Astrocyte of the cerebellum (primary cell): ENCODE measurements at regions not wholly inside any gene's neighbourhood (a gene's known extent, or its start where the extent isn't known, plus 50 kb on each side); places are given as distances from the start of the nearest gene placed in this dataset.

Source experiments
- DNase-seq: peaks from one replicate; pipeline ENCODE4 v3.0.0-alpha.2; 2011; ENCODE audit warnings: low read depth
- H3K4me3 ChIP-seq: 2 replicates; pipeline ENCODE4 v1.5.1; 2011; ENCODE audit warnings: mild to moderate bottlenecking, low read depth, low read length, moderate library complexity
- CTCF ChIP-seq: IDR thresholded peaks from 2 replicates; pipeline ENCODE4 v1.5.1; 2012; ENCODE audit warnings: low read length, low read depth, moderate library complexity, mild to moderate bottlenecking; ENCODE audit errors: missing control alignments
- in situ Hi-C: cut with HindIII; loops from 2 replicates; pipeline ENCODE4 v1.10.0; 2017; ENCODE audit warnings: low sequenced_read_pairs

GRCh38 chr11:42951266-42951665 lies 360.5 kb upstream of the API5 start:
- DNase-seq = no peak
- no peak for TF ChIP-seq CTCF
- in situ Hi-C loops = no loop called here
- no peak overlapping the region for H3K4me3 ChIP-seq

- in situ Hi-C loops = no loop called here
- no peak overlapping the region for H3K4me3 ChIP-seq
- no peak for TF ChIP-seq CTCF
- no peak for DNase-seq
Measured at GRCh38 chr11:42957831-42958230, 354.0 kb upstream of the API5 start.

- DNase-seq = no peak
- in situ Hi-C loops = no loop called here
- H3K4me3 ChIP-seq = no peak overlapping the region
- TF ChIP-seq CTCF = no peak
Measured at GRCh38 chr11:42958635-42959034, 353.2 kb upstream of the API5 start.

GRCh38 chr11:42960521-42961088 lies 351.2 kb upstream of the API5 start:
- DNase-seq = no peak
- H3K4me3 ChIP-seq = no peak overlapping the region
- no peak for TF ChIP-seq CTCF
- in situ Hi-C loops = no loop called here

- DNase-seq = no peak
- no peak overlapping the region for H3K4me3 ChIP-seq
- TF ChIP-seq CTCF = no peak
- in situ Hi-C loops = no loop called here
Measured at GRCh38 chr11:42967653-42968052, 344.1 kb upstream of the API5 start.

GRCh38 chr11:42972741-42973140 lies 339.1 kb upstream of the API5 start:
- in situ Hi-C loops = no loop called here
- TF ChIP-seq CTCF = no peak
- H3K4me3 ChIP-seq = no peak overlapping the region
- DNase-seq = no peak
